IMR-90 (cell line): ENCODE measurements at regions not wholly inside any gene's neighbourhood (a gene's known extent, or its start where the extent isn't known, plus 50 kb on each side); places are given as distances from the start of the nearest gene placed in this dataset.

ENCODE experiments used
- ATAC-seq: fragments of 200-7000 bp; cut with Tn5 transposase; 2 replicates; pipeline ENCODE4 v1.9.1; 2020; ENCODE audit warnings: low read depth, mild to moderate bottlenecking, moderate library complexity
- BruUV-seq: library from RNA; stranded (reverse); fragments of 400-500 nt; replicated peaks from 2 replicates; lab custom pipeline; 2021; lab: Mats Ljungman, UMichigan
- CTCF ChIA-PET: fragments of 300-600 bp; formaldehyde crosslinking; extraction: SDS; loops from one replicate; lab custom pipeline; 2021; ENCODE audit warnings: antibody characterized with exemption; lab: Yijun Ruan, JAX
- POLR2A ChIA-PET: fragments of 300-600 bp; sonication (Branson Sonifier 250); formaldehyde crosslinking; loops from one replicate; lab custom pipeline; 2022; ENCODE audit warnings: antibody characterized with exemption; ENCODE audit not compliant: unreplicated experiment; lab: Charles Lee
- DNase-seq: peaks from one replicate; pipeline ENCODE4 v3.0.0; 2013
- H2AFZ ChIP-seq: replicated peaks from 2 replicates; pipeline ENCODE3; 2013; ENCODE audit warnings: low read length, mild to moderate bottlenecking; ENCODE audit not compliant: poor library complexity
- H2AK5ac ChIP-seq: 2 replicates; pipeline ENCODE4 v1.6.1; 2013; ENCODE audit warnings: low read depth, low read length, inconsistent platforms
- H2AK9ac ChIP-seq: replicated peaks from 2 replicates; pipeline ENCODE3; 2013; ENCODE audit warnings: mild to moderate bottlenecking, low read depth, low read length, moderate library complexity; ENCODE audit not compliant: poor library complexity
- H2BK120ac ChIP-seq: 2 replicates; pipeline ENCODE4 v1.6.1; 2013; ENCODE audit warnings: low read depth, low read length, inconsistent platforms
- H2BK15ac ChIP-seq: 3 replicates; pipeline ENCODE4 v1.6.1; 2013; ENCODE audit warnings: low read depth, low read length, inconsistent platforms
- H2BK20ac ChIP-seq: 2 replicates; pipeline ENCODE4 v1.6.1; 2013; ENCODE audit warnings: low read depth, mild to moderate bottlenecking, inconsistent platforms, low read length, moderate library complexity
- H2BK5ac ChIP-seq: 2 replicates; pipeline ENCODE4 v1.6.1; 2013; ENCODE audit warnings: mild to moderate bottlenecking, low read depth, low read length, inconsistent platforms; ENCODE audit not compliant: poor library complexity, severe bottlenecking
- H3K14ac ChIP-seq: replicated peaks from 2 replicates; pipeline ENCODE4 v1.6.1; 2013; ENCODE audit warnings: low read depth, low read length, inconsistent platforms
- H3K18ac ChIP-seq: 2 replicates; pipeline ENCODE4 v1.6.1; 2013; ENCODE audit warnings: low read depth, low read length, control low read depth
- H3K23ac ChIP-seq: 2 replicates; pipeline ENCODE4 v1.6.1; 2013; ENCODE audit warnings: low read depth, low read length, inconsistent platforms
- H3K27ac ChIP-seq: 2 replicates; pipeline ENCODE4 v1.5.1; 2013; ENCODE audit warnings: mild to moderate bottlenecking, control low read depth, low read length; ENCODE audit not compliant: insufficient read depth
- H3K27me3 ChIP-seq: 2 replicates; pipeline ENCODE4 v1.6.1; 2013; ENCODE audit warnings: low read length; ENCODE audit not compliant: control insufficient read depth, insufficient read depth
- H3K36me3 ChIP-seq: 2 replicates; pipeline ENCODE4 v1.6.1; 2013; ENCODE audit warnings: low read length, mixed read lengths; ENCODE audit not compliant: control insufficient read depth, insufficient read depth
- H3K4ac ChIP-seq: 2 replicates; pipeline ENCODE4 v1.6.1; 2013; ENCODE audit warnings: low read depth, low read length, inconsistent platforms
- H3K4me1 ChIP-seq: 2 replicates; pipeline ENCODE4 v1.6.1; 2013; ENCODE audit warnings: low read length, mixed read lengths; ENCODE audit not compliant: control insufficient read depth, insufficient read depth
- H3K4me2 ChIP-seq: 2 replicates; pipeline ENCODE4 v1.6.1; 2013; ENCODE audit warnings: low read depth, mild to moderate bottlenecking, control low read depth, low read length, moderate library complexity
- H3K4me3 ChIP-seq: 2 replicates; pipeline ENCODE4 v1.5.1; 2013; ENCODE audit warnings: low read depth, mild to moderate bottlenecking, control low read depth, low read length, moderate library complexity; ENCODE audit not compliant: insufficient read depth
- H3K56ac ChIP-seq: 2 replicates; pipeline ENCODE4 v1.6.1; 2013; ENCODE audit warnings: low read length, inconsistent platforms; ENCODE audit not compliant: insufficient read depth; ENCODE audit errors: extremely low read depth
- H3K79me1 ChIP-seq, 2 experiments: 2 replicates each; pipeline ENCODE4 v1.6.1; 2013; ENCODE audit warnings: low read length in 2 of 2, inconsistent platforms in 1 of 2, low read depth in 1 of 2
- H3K9ac ChIP-seq: 2 replicates; pipeline ENCODE4 v1.6.1; 2013; ENCODE audit warnings: low read depth, low read length, control low read depth
- H3K9me1 ChIP-seq: 2 replicates; pipeline ENCODE4 v1.6.1; 2013; ENCODE audit warnings: low read length, inconsistent platforms; ENCODE audit not compliant: insufficient read depth
- H3K9me3 ChIP-seq: 2 replicates; pipeline ENCODE4 v1.6.1; 2013; ENCODE audit warnings: low read length; ENCODE audit not compliant: control insufficient read depth, insufficient read depth
- H4K20me1 ChIP-seq: 2 replicates; pipeline ENCODE4 v1.6.1; 2013; ENCODE audit warnings: low read length, inconsistent platforms; ENCODE audit not compliant: insufficient read depth
- H4K5ac ChIP-seq: 2 replicates; pipeline ENCODE4 v1.6.1; 2013; ENCODE audit warnings: mild to moderate bottlenecking, low read depth, low read length, control low read depth
- H4K8ac ChIP-seq, 2 experiments: 2 replicates each; pipeline ENCODE4 v1.6.1; 2013; ENCODE audit warnings: low read depth in 2 of 2, low read length in 2 of 2, control low read depth in 1 of 2, inconsistent platforms in 1 of 2
- H4K91ac ChIP-seq: 2 replicates; pipeline ENCODE4 v1.6.1; 2013; ENCODE audit warnings: low read depth, low read length, inconsistent platforms; ENCODE audit not compliant: insufficient read depth
- BHLHE40 ChIP-seq: fragments of 150-350 bp; IDR thresholded peaks from 2 replicates; pipeline ENCODE4 v1.6.1; 2016; ENCODE audit warnings: mild to moderate bottlenecking, low read depth, low read length
- CEBPB ChIP-seq: IDR thresholded peaks from 2 replicates; pipeline ENCODE4 v1.6.1; 2012; ENCODE audit warnings: low read depth, low read length, improper control_type of control experiment
- CHD1 ChIP-seq: IDR thresholded peaks from 2 replicates; pipeline ENCODE4 v1.6.1; 2012; ENCODE audit warnings: low read depth, low read length, improper control_type of control experiment
- FOS ChIP-seq: fragments of 150-350 bp; IDR thresholded peaks from 2 replicates; pipeline ENCODE4 v1.6.1; 2016; ENCODE audit warnings: low read depth, low read length
- MAFK ChIP-seq: IDR thresholded peaks from 2 replicates; pipeline ENCODE4 v1.6.1; 2012; ENCODE audit warnings: low read depth, low read length, improper control_type of control experiment
- MAZ ChIP-seq: IDR thresholded peaks from 2 replicates; pipeline ENCODE4 v1.6.1; 2012; ENCODE audit warnings: low read depth, mild to moderate bottlenecking, low read length, improper control_type of control experiment, moderate library complexity, borderline replicate concordance
- MXI1 ChIP-seq: IDR thresholded peaks from 2 replicates; pipeline ENCODE4 v1.6.1; 2012; ENCODE audit warnings: low read depth, mild to moderate bottlenecking, low read length, moderate library complexity, borderline replicate concordance
- NFE2L2 ChIP-seq: fragments of 150-350 bp; IDR thresholded peaks from 2 replicates; pipeline ENCODE4 v1.6.1; 2016; ENCODE audit warnings: low read depth, mild to moderate bottlenecking, low read length
- POLR2A ChIP-seq: IDR thresholded peaks from 2 replicates; pipeline ENCODE4 v1.6.1; 2012; ENCODE audit warnings: mild to moderate bottlenecking, low read depth, low read length
- RAD21 ChIP-seq: IDR thresholded peaks from 2 replicates; pipeline ENCODE4 v1.6.1; 2012; ENCODE audit warnings: low read length, improper control_type of control experiment
- RCOR1 ChIP-seq: IDR thresholded peaks from 2 replicates; pipeline ENCODE4 v1.6.1; 2012; ENCODE audit warnings: mild to moderate bottlenecking, low read length, improper control_type of control experiment; ENCODE audit not compliant: insufficient replicate concordance
- RFX5 ChIP-seq: IDR thresholded peaks from 2 replicates; pipeline ENCODE4 v1.8.0; 2012; ENCODE audit warnings: low read depth, mild to moderate bottlenecking, low read length, moderate library complexity
- SMC3 ChIP-seq: fragments of 150-350 bp; IDR thresholded peaks from 2 replicates; pipeline ENCODE4 v1.6.1; 2016; ENCODE audit warnings: low read depth, mild to moderate bottlenecking, antibody characterized with exemption, low read length, moderate library complexity
- WGBS, 2 experiments: methylation state at CpG; one replicate each; pipeline versions ENCODE4 v1.1.5 to v1.1.7; 2013; ENCODE audit warnings: missing lambda C conversion rate in 2 of 2; ENCODE audit not compliant: insufficient read length in 1 of 2; ENCODE audit errors: extremely low coverage in 2 of 2; 5-methylcytosine and 5-hydroxymethylcytosine counted together
- dilution Hi-C: fragments of 300-500 bp; cut with HindIII; formaldehyde crosslinking; loops from one replicate; pipeline ENCODE4 v1.14.3; 2018; ENCODE audit warnings: low sequenced_read_pairs; ENCODE audit not compliant: unreplicated experiment
- in situ Hi-C: fragments of 300-500 bp; cut with MboI; formaldehyde crosslinking; loops from 3 replicates; pipeline ENCODE4 v1.14.3; 2019; ENCODE audit warnings: low sequenced_read_pairs, inconsistent platforms, mixed read lengths
- intact Hi-C: fragments of 100-400 bp; cut with micrococcal nuclease; formaldehyde crosslinking; loops from 2 replicates; pipeline ENCODE4 v1.10.0; 2022
- TF ChIP-seq, protein P1 (sequence below): fragments of 150-350 bp; IDR thresholded peaks from 2 replicates; pipeline ENCODE4 v1.6.1; 2016; ENCODE audit warnings: low read depth, mild to moderate bottlenecking, low read length, moderate library complexity, borderline replicate concordance
- TF ChIP-seq, protein P2 (sequence below): fragments of 150-350 bp; IDR thresholded peaks from 2 replicates; pipeline ENCODE4 v1.6.1; 2017; ENCODE audit warnings: mild to moderate bottlenecking, antibody characterized with exemption, low read length, low read depth
- TF ChIP-seq, protein P3 (sequence below): conservative IDR thresholded peaks from 2 replicates; pipeline ENCODE4 v1.5.1; 2012; ENCODE audit warnings: mild to moderate bottlenecking, low read depth, low read length, improper control_type of control experiment

DNA sequence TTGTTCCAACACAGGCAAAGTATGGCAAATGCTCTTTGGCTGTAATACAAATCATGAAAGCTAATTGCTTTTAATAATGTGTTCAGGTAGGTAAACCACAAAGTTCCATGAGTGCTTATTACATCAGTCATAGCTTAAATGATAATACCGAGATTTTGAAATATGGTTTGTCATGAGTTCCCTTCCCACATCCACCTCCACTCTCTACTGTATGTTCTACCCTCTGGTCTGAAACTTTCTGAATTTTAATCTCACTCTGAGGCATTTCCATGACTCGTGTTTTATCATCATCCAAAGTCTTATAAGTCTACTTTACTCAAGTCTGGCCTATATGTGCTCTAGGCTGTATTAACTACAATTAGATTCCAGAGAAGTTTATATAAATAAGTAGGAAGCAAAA lies 354.8 kb downstream of the AKAIN1 start:
- ChIA-PET POLR2A (no interaction called here), CTCF (no interaction called here)
- no peak overlapping the region for H3K4ac ChIP-seq
- intact Hi-C loops: no loop called here
- H3K9me1 ChIP-seq: no peaks in the 10 kb centered on the region
- H3K18ac ChIP-seq: no peak overlapping the region
- no peaks in the 10 kb centered on the region for H4K20me1 ChIP-seq
- H3K4me1 ChIP-seq: no peaks in the 10 kb centered on the region
- no peaks in the 10 kb centered on the region for H3K36me3 ChIP-seq
- in situ Hi-C loops: no loop called here
- H4K8ac ChIP-seq: no peak overlapping the region
- no peak overlapping the region for H3K9ac ChIP-seq
- H2AK5ac ChIP-seq: no peak overlapping the region
- no peaks in the 10 kb centered on the region for H3K27me3 ChIP-seq
- TF ChIP-seq MAZ (no peak), MAFK (no peak), CEBPB (no peak), CHD1 (no peak), POLR2A (no peak), BHLHE40 (no peak), NFE2L2 (no peak), FOS (no peak), MXI1 (no peak), RCOR1 (no peak), SMC3 (no peak), RAD21 (no peak), RFX5 (no peak)
- TF ChIP-seq, protein P1, sequence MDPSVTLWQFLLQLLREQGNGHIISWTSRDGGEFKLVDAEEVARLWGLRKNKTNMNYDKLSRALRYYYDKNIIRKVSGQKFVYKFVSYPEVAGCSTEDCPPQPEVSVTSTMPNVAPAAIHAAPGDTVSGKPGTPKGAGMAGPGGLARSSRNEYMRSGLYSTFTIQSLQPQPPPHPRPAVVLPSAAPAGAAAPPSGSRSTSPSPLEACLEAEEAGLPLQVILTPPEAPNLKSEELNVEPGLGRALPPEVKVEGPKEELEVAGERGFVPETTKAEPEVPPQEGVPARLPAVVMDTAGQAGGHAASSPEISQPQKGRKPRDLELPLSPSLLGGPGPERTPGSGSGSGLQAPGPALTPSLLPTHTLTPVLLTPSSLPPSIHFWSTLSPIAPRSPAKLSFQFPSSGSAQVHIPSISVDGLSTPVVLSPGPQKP: no peak
- TF ChIP-seq, protein P2, sequence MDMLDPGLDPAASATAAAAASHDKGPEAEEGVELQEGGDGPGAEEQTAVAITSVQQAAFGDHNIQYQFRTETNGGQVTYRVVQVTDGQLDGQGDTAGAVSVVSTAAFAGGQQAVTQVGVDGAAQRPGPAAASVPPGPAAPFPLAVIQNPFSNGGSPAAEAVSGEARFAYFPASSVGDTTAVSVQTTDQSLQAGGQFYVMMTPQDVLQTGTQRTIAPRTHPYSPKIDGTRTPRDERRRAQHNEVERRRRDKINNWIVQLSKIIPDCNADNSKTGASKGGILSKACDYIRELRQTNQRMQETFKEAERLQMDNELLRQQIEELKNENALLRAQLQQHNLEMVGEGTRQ: no peak
- TF ChIP-seq, protein P3, sequence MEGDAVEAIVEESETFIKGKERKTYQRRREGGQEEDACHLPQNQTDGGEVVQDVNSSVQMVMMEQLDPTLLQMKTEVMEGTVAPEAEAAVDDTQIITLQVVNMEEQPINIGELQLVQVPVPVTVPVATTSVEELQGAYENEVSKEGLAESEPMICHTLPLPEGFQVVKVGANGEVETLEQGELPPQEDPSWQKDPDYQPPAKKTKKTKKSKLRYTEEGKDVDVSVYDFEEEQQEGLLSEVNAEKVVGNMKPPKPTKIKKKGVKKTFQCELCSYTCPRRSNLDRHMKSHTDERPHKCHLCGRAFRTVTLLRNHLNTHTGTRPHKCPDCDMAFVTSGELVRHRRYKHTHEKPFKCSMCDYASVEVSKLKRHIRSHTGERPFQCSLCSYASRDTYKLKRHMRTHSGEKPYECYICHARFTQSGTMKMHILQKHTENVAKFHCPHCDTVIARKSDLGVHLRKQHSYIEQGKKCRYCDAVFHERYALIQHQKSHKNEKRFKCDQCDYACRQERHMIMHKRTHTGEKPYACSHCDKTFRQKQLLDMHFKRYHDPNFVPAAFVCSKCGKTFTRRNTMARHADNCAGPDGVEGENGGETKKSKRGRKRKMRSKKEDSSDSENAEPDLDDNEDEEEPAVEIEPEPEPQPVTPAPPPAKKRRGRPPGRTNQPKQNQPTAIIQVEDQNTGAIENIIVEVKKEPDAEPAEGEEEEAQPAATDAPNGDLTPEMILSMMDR: no peak
- H2AK9ac ChIP-seq: no peak overlapping the region
- H3K23ac ChIP-seq: no peak overlapping the region
- H3K56ac ChIP-seq: no peak overlapping the region
- no TSS peak for BruUV-seq
- no peak for ATAC-seq
- no peak overlapping the region for H2BK5ac ChIP-seq
- H4K91ac ChIP-seq: no peak overlapping the region
- H2AFZ ChIP-seq: no peak overlapping the region
- no peak overlapping the region for H2BK20ac ChIP-seq
- H3K4me2 ChIP-seq: no peak overlapping the region
- H3K27ac ChIP-seq: no peak overlapping the region
- H4K5ac ChIP-seq: no peak overlapping the region
- dilution Hi-C loops: no loop called here
- H2BK120ac ChIP-seq: no peak overlapping the region
- no peak overlapping the region for H2BK15ac ChIP-seq
- no peak for DNase-seq
- H3K9me3 ChIP-seq: peaks cover 13% of the 10 kb centered on the region
- no peak overlapping the region for H3K14ac ChIP-seq
- no peak overlapping the region for H3K4me3 ChIP-seq
- H3K79me1 ChIP-seq: no peaks in the 10 kb centered on the region
- WGBS, 2 experiments: no CpG with 5 or more reads among the region's 2 CpGs
